ENCODE measurements at regions not wholly inside any gene's neighbourhood (a gene's known extent, or its start where the extent isn't known, plus 50 kb on each side); places are given as distances from the start of the nearest gene placed in this dataset.

DNA sequence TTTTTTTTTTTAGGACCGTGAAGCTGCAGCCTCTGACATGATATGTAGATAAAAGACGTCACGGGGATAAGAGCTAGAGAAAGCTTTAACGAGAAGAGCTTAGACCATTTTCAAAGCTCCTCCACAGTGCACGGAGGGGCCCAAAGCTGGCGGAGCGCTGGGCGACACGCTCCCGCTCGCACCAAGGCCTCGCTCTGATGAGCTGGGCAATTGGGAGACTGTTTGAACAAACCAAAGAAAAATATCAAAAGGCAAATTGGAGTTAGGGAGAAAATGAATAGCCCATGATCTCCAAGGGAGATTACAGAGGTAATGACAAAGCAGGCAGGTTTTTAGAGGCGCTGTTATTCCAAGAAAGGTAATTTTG, 179.4 kb downstream of the SREK1 start:
- WGBS: 83% methylated on average over 13 of the region's 13 CpGs
- no peak for DNase-seq (ENCODE audit: low spot score)
- Histone ChIP-seq H3K27ac (ENCODE audit: low read depth in 1 of 2, low read length in 2 of 2) (no peak overlapping the region), H3K4me1 (ENCODE audit: control insufficient read depth in 4 of 4, insufficient read depth in 4 of 4, low read length in 3 of 4) (no peaks in the 10 kb centered on the region), H3K4me3 (ENCODE audit: low read depth in 1 of 3, low read length in 3 of 3) (no peak overlapping the region), H3K27me3 (ENCODE audit: control insufficient read depth in 4 of 4, insufficient read depth in 4 of 4, low read length in 3 of 4) (no peaks in the 10 kb centered on the region), H3K9ac (ENCODE audit: low read depth in 1 of 2, low read length in 2 of 2) (no peak overlapping the region), H3K9me3 (ENCODE audit: control insufficient read depth in 4 of 4, low read length in 3 of 4) (no peaks in the 10 kb centered on the region), H3K36me3 (ENCODE audit: control insufficient read depth in 4 of 4, insufficient read depth in 3 of 4, low read depth in 1 of 4, low read length in 3 of 4) (no peaks in the 10 kb centered on the region)
- no peak for TF ChIP-seq SP1 (IDR thresholded peaks at IDR 0.05)
- TF ChIP-seq FOXA2 (IDR thresholded peaks at IDR 0.05): no peak
- no peak for TF ChIP-seq GABPA (IDR thresholded peaks at IDR 0.05 in 1 of 2, conservative IDR thresholded peaks at IDR 0.05 in 1 of 2)
- TF ChIP-seq TAF1 (conservative IDR thresholded peaks at IDR 0.05): no peak
- TF ChIP-seq JUND (IDR thresholded peaks at IDR 0.05): no peak
- no peak for TF ChIP-seq FOXA1 (IDR thresholded peaks at IDR 0.05)
- TF ChIP-seq HNF4A (conservative IDR thresholded peaks at IDR 0.05): no peak
- TF ChIP-seq YY1 (IDR thresholded peaks at IDR 0.05): no peak
- TF ChIP-seq, protein P1, sequence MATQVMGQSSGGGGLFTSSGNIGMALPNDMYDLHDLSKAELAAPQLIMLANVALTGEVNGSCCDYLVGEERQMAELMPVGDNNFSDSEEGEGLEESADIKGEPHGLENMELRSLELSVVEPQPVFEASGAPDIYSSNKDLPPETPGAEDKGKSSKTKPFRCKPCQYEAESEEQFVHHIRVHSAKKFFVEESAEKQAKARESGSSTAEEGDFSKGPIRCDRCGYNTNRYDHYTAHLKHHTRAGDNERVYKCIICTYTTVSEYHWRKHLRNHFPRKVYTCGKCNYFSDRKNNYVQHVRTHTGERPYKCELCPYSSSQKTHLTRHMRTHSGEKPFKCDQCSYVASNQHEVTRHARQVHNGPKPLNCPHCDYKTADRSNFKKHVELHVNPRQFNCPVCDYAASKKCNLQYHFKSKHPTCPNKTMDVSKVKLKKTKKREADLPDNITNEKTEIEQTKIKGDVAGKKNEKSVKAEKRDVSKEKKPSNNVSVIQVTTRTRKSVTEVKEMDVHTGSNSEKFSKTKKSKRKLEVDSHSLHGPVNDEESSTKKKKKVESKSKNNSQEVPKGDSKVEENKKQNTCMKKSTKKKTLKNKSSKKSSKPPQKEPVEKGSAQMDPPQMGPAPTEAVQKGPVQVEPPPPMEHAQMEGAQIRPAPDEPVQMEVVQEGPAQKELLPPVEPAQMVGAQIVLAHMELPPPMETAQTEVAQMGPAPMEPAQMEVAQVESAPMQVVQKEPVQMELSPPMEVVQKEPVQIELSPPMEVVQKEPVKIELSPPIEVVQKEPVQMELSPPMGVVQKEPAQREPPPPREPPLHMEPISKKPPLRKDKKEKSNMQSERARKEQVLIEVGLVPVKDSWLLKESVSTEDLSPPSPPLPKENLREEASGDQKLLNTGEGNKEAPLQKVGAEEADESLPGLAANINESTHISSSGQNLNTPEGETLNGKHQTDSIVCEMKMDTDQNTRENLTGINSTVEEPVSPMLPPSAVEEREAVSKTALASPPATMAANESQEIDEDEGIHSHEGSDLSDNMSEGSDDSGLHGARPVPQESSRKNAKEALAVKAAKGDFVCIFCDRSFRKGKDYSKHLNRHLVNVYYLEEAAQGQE (IDR thresholded peaks at IDR 0.05): no peak
- no peak for TF ChIP-seq NR2F2 (IDR thresholded peaks at IDR 0.05)
- no peak for TF ChIP-seq HNF4G (IDR thresholded peaks at IDR 0.05)
- no peak for TF ChIP-seq RXRA (IDR thresholded peaks at IDR 0.05)
- TF ChIP-seq RAD21 (IDR thresholded peaks at IDR 0.05): no peak
- TF ChIP-seq, protein P2, sequence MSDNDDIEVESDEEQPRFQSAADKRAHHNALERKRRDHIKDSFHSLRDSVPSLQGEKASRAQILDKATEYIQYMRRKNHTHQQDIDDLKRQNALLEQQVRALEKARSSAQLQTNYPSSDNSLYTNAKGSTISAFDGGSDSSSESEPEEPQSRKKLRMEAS (IDR thresholded peaks at IDR 0.05): no peak
- no peak for TF ChIP-seq EGR1 (IDR thresholded peaks at IDR 0.05; ENCODE audit: low read depth in 2 of 2)
- TF ChIP-seq, protein P3, sequence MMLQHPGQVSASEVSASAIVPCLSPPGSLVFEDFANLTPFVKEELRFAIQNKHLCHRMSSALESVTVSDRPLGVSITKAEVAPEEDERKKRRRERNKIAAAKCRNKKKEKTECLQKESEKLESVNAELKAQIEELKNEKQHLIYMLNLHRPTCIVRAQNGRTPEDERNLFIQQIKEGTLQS (IDR thresholded peaks at IDR 0.05): no peak
- TF ChIP-seq, protein P4, sequence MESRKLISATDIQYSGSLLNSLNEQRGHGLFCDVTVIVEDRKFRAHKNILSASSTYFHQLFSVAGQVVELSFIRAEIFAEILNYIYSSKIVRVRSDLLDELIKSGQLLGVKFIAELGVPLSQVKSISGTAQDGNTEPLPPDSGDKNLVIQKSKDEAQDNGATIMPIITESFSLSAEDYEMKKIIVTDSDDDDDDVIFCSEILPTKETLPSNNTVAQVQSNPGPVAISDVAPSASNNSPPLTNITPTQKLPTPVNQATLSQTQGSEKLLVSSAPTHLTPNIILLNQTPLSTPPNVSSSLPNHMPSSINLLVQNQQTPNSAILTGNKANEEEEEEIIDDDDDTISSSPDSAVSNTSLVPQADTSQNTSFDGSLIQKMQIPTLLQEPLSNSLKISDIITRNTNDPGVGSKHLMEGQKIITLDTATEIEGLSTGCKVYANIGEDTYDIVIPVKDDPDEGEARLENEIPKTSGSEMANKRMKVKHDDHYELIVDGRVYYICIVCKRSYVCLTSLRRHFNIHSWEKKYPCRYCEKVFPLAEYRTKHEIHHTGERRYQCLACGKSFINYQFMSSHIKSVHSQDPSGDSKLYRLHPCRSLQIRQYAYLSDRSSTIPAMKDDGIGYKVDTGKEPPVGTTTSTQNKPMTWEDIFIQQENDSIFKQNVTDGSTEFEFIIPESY (IDR thresholded peaks at IDR 0.05): no peak
- TF ChIP-seq, protein P5, sequence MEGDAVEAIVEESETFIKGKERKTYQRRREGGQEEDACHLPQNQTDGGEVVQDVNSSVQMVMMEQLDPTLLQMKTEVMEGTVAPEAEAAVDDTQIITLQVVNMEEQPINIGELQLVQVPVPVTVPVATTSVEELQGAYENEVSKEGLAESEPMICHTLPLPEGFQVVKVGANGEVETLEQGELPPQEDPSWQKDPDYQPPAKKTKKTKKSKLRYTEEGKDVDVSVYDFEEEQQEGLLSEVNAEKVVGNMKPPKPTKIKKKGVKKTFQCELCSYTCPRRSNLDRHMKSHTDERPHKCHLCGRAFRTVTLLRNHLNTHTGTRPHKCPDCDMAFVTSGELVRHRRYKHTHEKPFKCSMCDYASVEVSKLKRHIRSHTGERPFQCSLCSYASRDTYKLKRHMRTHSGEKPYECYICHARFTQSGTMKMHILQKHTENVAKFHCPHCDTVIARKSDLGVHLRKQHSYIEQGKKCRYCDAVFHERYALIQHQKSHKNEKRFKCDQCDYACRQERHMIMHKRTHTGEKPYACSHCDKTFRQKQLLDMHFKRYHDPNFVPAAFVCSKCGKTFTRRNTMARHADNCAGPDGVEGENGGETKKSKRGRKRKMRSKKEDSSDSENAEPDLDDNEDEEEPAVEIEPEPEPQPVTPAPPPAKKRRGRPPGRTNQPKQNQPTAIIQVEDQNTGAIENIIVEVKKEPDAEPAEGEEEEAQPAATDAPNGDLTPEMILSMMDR (IDR thresholded peaks at IDR 0.05; ENCODE audit: low read depth, low read length, missing input control): no peak

All from liver (tissue), 8 donors.